HG03039 (cell line): ENCODE measurements at regions not wholly inside any gene's neighbourhood (a gene's known extent, or its start where the extent isn't known, plus 50 kb on each side); places are given as distances from the start of the nearest gene placed in this dataset.
"Not testable (repeated sequence)": the region's sequence is repeated elsewhere in the genome, so short reads cannot be mapped to it uniquely, and the experiment has no call there.

Experiments used
- ATAC-seq: cut with Tn5 transposase; IDR thresholded peaks from one replicate; pipeline ENCODE4 v1.9.1; 2021; ENCODE audit warnings: mild to moderate bottlenecking, moderate library complexity; ENCODE audit not compliant: unreplicated experiment

DNA sequence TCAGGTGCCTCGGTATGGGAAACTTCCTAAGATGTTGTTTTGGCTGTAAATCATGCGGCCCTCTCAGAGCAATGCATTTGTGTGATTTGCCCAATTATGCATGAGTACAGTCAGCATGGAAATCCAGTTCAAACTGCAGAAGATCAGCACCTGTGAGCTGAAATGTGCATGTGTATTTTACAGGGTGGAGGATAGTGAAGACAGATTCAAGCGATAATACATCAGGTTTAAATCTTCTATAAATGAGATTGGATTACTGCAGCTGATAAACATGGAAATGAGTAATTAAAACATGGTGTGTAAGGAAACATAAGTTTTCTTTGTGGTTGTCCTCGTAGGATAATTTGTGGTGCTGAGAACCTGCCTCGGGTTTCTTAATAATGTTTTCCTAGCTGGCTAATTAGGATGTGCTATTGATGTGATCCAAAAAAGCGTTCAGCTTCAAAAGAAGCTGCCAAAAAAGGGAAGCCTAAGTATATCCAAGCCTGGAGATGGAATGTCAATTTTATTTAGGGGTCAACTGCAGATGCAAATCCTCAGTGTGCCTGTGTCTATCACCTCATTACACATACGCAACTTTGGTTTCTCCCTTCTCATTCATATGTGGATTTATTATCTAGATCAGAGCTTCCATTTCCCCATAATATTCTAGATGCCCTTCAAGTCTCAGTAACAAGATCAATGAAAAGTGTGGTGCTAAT, 117.1 kb upstream of the CCDC28A start:
- ATAC-seq = no peak

DNA sequence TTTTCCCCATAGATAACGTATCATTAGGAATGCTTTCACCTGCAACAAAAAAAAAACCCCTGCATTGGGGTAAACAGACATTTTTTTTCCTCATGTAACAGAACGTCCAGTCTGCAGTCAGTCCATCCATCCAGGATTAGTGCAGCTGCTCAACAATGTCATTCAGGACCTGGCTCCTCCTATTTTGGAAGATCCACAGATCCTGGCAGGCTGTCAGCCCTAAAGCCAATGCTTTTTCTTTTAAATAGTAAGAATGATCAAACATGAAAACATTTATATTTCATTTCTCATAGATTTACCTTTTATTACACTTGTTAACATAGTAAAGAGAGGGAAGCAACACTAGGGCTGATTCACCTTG, 116.5 kb upstream of the CCDC28A start:
- no peak for ATAC-seq

DNA sequence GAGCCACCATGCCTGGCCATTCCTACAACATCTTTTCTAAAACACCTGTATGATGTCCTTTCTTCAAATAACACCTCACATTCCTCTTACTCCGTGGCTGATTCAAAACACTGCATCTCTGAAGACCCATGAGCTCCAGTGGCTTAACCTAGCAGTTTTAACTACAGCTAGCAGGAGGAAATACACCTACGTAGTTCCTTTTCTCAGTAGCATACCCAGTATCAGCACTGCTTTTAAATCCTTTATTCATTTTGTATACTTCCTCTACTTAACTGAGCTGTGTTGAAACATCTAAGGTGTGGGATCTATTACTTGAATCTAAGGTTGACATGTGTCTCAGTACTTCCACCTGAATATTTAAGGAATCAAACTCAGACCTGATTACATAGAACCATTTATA, 113.6 kb upstream of the CCDC28A start:
- no peak for ATAC-seq

DNA sequence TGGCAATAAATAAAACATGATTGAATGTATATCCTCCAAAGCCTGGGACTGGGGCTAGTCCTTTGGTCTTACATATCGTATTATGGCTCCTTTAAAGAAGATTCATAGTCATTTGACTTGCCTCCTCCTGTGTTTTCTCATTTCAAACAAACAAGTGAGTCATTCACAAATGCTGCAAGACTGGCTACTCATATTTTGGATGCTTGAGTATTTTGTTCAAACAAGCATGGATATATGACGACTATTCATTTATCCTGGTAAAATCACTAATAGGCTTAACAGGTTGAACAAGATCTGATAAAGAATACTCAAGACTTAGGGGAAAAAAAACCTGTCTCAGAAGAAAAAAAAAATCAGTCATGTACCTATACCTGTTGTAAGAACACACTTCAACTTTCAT, 111.1 kb upstream of the CCDC28A start:
- ATAC-seq = no peak

DNA sequence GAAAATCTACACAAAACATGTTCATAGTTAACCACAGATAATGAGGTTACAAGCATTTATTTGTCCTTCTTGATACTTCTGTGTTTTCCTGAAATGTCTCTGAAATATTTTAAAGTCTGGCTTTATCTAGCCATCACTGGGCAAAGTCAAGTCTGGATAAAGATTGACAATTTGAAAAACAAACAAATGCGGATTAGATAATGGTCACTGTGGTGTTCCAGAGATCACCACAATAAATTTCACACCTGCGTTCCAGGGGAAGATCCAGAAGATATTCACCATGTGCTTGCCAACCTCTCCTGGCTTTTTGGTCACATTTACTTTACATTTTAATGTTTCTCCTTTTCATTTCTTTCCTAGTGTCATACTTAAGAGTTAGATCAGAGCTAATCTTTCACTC, 109.7 kb upstream of the CCDC28A start:
- ATAC-seq = no peak

DNA sequence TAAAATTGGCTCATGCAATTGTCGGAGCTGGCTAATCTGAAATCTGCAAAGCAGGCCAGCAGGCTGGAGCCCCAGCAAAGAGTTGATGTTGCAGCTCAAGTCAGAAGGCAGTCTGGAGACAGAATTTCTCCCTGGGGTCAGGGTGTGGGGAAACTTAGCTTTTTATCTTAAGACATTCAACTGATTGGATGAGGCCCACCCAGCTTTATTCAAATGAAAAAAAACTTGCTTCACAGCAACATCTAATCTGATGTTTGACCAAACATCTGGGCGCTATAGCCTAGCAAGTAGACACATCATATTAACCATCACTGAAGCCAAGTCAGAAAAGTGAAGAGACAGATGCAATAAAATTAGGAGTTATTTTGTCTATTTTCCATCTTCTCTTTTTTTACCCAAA, 108.8 kb upstream of the CCDC28A start:
- no peak for ATAC-seq

DNA sequence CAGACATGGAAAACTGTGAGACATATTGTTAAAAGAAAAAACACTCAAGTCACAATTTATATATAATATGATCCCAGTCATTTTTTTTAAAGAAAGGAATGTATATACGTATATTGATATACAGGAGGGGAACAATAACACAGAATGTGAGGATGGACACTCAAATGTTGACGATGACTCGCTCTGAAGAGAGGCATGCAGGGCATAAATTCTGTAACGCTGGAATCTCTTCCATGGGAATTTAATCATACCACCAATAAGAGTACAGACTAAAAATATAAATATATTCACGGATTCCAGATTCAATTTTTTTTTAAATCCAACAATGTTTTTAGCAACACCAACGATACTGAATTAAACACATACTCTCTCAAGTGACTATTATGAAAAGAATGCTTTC, 106.9 kb upstream of the CCDC28A start:
- no peak for ATAC-seq

DNA sequence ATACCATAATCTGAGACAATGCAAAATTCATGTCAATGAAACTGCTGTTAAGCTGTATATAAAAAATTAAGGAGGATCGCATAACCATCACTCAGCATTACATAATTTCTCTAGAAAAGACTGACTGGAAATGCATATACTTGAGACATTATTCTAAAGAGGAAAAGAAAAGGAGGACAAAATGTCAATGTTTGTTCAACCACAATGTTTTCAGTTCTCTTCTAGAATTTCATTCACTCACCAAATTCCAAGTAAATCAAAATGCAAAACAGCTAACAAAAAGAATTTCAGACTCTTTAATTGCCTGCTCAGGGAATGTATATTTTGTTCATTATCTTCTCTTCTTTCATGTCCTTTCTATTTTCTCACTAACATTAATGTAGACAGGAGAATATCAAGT, 106.2 kb upstream of the CCDC28A start:
- no peak for ATAC-seq

DNA sequence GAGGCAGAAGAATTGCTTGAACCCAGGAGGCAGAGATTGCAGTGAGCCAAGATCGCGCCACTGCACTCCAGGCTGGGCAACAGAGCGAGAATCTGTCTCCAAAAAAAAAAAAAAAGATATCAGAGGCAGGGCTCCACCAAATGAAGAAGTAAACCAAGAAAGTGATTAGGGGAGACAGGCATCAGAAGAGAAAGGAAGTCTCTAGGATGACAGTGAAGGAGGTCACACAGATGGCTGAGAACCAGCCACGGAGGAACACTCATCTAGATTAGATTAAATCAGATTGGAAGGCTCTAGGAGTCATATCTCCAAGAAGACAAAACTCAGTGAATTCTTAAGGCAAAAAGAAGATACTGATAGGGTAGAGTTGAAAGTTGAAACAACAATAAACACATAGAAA, 102.2 kb upstream of the CCDC28A start:
- ATAC-seq = no peak

DNA sequence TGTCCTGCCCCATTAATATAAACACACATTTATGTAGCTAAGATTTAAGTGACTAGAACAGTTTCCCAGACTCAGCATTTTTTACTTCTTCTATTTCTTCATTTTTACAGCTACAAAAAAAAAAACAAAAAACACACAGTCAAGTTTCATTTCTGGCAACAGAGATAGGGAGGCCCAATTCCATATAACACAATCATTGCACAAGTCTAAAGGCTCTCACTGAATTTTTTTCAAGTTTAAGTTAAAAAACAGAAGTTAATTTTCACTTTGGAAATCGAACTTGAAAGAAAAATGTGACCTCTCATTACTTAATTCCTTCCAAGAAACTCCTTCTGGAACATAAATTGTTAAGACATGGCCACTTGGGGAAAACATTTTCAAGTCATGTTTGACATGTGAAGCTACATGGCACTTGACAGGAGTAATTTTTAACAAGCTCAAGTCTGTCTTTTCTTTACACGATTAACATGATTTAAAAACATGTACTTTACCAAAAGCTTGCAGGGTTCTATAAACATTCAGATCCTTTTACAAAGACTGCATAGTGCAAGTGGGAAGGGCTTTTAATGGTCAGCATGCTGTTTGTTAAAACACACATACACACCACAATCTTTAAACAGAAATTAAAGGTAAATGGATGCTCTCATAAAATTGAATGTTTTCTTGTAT, 100.1 kb upstream of the CCDC28A start:
- ATAC-seq = no peak

DNA sequence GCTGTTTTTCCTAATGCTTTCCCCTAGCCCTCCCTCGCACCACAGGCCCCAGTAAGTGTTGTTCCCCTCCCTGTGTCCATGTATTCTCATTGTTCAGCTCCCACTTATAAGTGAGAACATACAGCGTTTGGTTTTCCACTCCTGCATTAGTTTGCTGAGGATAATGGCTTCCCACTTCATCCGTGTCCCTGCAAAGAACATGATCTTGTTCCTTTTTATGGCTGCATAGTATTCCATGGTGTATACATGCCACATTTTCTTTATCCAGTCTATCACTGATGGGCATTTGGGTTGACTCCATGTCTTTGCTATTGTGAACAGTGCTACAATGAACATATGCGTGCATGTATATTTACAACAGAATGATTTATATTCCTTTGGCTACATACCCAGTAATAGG, 99.1 kb upstream of the CCDC28A start:
- not testable (repeated sequence) for ATAC-seq

DNA sequence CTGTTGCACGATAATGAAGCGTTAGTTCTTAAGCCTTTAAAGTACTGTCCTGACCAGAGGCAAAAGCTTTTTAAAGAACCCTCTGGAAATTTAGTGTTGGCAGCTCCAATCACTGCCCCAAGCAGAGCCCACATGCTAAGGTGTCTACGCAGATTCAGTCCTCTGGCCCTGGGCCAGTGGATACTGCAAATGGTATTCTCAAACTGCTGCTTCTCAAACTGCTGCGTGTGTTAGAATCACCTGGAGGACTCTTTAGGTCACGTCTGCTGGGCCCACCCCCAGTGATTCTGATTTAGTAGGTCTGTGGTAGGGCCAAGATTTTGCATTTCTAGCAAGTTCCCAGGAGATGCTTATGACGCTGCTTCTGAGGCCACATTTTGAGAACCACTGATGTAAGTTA, 96.0 kb upstream of the CCDC28A start:
- no peak for ATAC-seq

DNA sequence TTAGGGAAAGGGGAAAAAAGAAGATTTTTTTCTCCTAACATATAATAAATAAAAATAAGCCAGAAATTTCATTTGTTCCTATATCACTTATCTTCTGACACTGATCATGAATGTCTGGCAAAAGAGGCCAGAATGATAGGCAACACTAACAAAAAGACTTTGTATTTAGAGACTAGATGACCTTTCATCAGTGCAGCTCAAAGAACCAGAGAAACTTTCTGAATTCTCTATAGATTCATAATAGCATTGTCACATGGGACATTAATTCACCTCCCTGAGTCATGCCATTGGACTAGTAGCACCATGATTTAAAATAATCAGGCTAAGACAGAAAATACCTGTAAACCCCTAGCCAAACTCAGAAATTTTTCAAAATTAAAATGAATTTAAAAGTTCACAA, 95.4 kb upstream of the CCDC28A start:
- ATAC-seq = no peak

DNA sequence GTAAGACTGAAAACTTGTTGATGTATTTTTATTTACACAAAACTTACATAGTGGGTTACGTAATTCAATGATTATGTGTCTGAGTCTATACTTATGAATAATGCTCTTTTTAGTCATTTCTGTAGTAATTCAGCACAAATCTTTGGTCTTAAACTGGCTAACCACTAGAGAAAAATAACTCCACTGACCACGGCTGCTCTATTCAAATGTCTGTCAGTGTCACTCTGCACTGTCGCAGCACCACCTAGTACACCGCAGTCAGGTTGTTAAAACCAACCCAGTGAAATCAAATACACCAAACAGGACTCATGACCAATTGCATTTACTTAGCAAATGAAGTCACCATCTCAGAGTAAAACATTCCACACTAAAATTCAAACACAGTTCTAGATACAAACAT, 93.5 kb upstream of the CCDC28A start:
- no peak for ATAC-seq

DNA sequence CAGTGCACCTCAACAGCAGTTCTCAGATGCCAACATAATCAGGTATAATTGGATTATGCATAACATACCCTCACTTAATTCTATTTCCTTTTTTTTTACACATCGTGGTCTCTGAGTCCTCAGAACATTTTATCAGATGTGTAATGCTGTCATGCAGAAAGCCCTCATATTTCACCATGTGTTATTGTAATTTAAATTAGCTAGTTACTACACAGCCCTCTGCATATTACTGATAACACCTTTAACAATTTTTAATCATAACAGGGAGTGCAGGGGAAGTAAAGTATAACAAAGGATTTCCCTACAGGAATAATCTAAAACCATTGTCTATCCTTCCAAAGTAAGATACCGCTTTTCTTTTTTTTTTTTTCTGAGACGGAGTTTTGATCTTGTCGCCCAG, 91.9 kb upstream of the CCDC28A start:
- no peak for ATAC-seq

DNA sequence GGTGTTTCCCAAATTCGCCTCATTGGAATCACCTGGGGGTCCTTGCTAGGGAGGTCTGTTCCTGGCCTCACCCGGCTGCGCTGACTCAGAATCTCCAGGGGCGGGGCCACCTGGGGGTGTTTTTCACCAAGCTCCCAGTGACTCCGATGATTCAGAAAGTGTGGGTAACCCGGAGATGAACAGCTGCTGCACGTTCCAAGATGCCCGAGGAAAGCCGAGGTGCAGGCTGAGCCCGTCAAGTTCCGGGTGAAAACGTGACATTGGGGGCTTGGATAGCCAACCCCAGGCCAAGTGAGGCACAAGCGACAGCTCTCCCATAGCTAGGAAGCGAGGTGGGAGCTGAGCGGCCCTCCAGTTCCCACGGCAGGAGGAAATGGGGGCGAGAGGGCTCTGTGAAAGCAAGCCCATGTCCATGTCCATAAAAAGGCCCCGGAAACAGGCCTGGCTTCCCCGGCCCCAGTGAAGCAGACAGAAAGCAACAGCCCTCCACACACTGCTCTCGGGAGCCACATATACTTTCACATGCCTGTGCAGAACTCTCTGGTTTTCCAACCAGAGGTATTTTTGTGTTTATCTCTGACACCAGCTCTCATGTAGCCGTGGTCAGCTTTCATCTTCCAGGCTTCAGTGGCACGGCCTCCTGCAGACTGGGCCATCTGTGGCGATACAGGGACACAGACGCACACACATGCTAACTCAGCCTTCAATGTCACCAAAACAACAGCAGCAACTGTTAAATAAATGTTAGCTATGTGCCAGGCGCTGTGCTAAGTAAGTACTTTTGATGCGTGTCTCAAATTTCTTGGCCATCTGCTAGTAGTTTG, 90.7 kb upstream of the CCDC28A start:
- ATAC-seq = no peak

DNA sequence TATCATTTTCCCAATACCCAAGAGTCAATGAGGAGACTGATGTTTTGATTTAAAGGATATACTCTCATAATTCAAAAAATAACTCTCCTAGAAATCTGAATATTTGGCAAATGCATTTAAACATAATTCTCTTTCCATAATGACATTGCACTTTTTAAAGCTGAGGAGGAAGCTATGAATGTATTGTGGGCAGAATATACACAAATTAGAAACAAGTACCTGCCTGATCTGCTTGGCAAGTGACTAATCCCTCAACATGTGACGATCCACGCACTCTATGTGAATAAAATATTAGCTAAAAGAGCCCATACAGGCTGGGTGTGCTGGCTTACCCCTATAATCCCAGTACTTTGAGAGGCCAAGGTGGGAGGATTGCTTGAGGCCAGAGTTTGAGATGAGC, 88.3 kb upstream of the CCDC28A start:
- no peak for ATAC-seq

DNA sequence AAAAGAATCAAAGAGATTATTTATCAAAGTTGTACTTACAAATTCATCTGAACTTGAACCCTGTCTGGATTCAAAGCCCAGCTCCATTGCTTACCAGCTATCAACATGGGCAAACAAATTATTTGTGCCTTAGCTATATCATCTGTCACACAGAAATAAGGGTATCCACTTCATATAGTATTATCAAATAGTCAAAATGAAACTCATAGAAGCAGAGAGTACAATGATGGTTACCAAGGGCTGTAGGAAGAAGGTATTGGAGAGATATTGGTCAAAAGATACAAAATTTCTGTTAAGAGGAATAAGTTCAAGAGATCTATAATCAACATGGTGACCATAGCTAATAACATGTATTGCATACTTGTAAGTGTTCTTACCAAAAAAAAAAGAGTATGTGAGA, 87.8 kb upstream of the CCDC28A start:
- ATAC-seq = no peak

DNA sequence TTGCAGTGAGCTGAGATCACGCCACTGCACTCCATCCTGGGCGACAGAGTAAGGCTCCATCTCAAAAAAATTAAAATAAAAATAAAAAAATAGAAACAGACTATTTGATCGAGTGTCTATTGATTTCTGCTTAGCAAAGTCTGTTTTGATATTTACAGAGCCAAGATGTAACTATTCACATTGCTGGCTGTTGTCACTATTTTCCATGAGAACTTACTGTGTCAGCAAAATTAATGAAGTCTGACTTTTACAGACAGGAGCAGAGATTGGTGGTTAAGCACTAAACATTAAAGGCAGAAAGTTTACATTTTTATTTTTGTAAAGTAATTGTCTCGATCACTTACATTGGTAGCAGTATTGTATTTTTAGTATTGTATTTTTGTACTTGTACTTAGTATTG, 85.0 kb upstream of the CCDC28A start:
- no peak for ATAC-seq

DNA sequence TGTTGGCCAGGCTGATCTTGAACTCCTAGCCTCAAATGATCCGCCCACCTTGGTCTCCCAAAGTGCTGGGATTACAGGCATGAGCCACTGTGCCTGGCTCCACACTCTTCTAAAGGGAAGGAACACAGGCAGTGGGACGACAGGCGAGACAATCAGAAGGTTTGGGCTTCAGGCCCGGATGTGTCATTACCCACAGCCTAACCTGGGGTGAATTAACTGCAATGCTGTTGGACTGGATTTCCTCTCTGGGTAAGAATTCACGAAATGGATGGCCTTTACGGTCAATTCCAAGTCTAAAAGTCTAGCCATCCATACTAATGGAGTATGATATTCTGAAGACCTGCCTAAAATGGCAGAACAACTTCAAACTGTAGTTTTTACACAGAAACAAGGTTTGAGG, 83.7 kb upstream of the CCDC28A start:
- ATAC-seq = no peak

DNA sequence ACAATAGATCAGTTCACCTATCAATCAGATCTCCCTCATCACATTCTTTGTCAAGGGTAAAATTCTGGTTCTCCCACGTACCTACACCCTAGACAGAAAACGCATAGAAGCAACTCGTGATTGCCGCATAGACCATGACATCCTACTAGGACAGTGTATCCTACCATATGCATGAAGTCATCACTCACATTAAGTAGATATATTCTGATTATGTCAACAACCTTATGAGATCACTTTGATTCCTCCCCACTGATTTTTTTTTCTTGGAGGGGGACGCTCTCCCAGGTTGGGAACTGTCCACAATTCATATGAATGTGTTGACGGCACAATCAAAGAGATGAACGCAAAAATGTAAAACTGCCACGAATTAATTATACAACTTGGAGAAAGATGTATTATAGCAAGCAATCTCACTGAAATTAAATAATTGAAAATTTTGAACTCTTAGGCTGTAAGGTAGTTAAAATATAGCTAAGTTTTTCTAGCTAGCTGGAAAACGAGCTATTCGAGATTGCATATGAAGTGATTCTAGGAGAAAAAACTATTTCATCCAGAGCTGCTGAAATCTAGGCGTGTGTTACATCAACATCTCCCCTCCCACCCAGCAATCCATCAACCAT, 82.5 kb upstream of the CCDC28A start:
- ATAC-seq = no peak

DNA sequence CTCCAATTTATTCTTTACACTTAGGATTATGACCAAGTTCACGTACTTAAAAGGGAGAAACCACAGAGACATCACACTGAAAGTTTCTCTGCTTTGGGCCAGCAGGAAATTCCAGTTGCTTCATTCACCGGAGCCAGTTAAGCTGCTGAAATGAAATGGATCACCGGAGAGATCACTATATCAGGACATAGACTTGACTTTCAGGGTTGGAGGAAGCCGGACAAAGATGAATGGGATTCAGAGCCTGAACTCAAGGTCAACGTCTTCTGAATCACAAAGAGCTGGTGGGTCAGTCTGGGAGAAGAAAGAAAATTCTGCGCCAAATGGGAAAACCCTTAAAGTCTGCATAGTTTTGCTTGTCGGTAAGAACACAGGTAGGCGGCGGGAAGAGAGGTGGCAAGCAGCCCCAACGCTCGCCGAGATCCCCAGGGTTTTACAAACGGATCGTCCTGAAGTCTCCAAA, 81.9 kb upstream of the CCDC28A start:
- no peak for ATAC-seq
